ENCODE measurements at regions not wholly inside any gene's neighbourhood (a gene's known extent, or its start where the extent isn't known, plus 50 kb on each side); places are given as distances from the start of the nearest gene placed in this dataset.

DNA sequence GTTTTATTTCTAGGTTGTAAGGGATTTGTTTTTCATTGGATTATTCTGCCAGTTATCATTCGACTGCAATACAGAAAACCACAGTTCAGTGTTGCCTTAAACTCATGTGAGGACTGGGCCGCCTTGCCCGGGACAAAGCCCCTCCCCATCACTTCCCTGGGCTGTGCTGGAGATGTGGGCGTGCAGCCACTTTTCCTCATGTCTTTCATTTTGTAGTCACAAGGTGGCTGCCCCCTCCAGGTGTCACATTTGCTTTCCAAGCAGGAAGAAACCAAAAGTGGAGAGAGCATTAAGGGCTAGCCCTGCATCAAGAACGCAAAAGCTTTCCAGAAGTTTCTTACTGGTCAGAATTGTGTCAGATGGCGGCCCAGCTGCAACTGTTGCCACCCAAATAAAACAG, 492.5 kb upstream of the ID2 start:
- H3K56ac ChIP-seq (ENCODE audit: insufficient read length, low read depth, low read length) = no peak overlapping the region
- H3K4me2 ChIP-seq (ENCODE audit: insufficient read depth, insufficient read length, low read length) = no peak overlapping the region
- Mint-ChIP-seq H3K9me3 (peaks cover 5 to 15% of the 10 kb centered on the region in 2 experiments; a peak in 4 of 5 replicates), H3K27ac (no peak overlapping the region), H3K27me3 (ENCODE audit: low read depth) (no peaks in the 10 kb centered on the region), H3K4me3 (no peak overlapping the region), H3K36me3 (ENCODE audit: insufficient read depth in 1 of 3, low read depth in 3 of 3) (peaks cover 3 to 11% (median 6%) of the 10 kb centered on the region in 3 experiments; a peak in 3 of 7 replicates), H3K4me1 (peaks cover 25 to 29% of the 10 kb centered on the region in 2 experiments)
- no peaks in the 10 kb centered on the region for H3K79me1 ChIP-seq (ENCODE audit: insufficient read depth, low read depth, low read length, poor library complexity, severe bottlenecking)
- H3T11ph ChIP-seq (ENCODE audit: low read length) = no peak overlapping the region
- no CpG with 5 or more reads among the region's 6 CpGs for WGBS (ENCODE audit: extremely low coverage, insufficient read length, low lambda C conversion rate)
- H3K9ac ChIP-seq (ENCODE audit: extremely low read depth, insufficient read length, low read length) = no peak overlapping the region
- no peak overlapping the region for H3K18ac ChIP-seq (ENCODE audit: insufficient read length, low read depth, low read length)
- no peak overlapping the region for H3K4ac ChIP-seq (ENCODE audit: low read depth, low read length)
- no peaks in the 10 kb centered on the region for H3K79me2 ChIP-seq (ENCODE audit: insufficient read depth, low read length)
- H2BK120ac ChIP-seq (ENCODE audit: low read depth, low read length, poor library complexity, severe bottlenecking) = no peak overlapping the region
- H4K20me1 ChIP-seq (ENCODE audit: control insufficient read depth, insufficient read depth, insufficient read length) = no peaks in the 10 kb centered on the region
- no peak overlapping the region for H4K8ac ChIP-seq (replicated peaks; ENCODE audit: insufficient read length, low read depth, low read length)
- no peak overlapping the region for H2BK20ac ChIP-seq (ENCODE audit: low read depth, low read length, poor library complexity, severe bottlenecking)
- no peak overlapping the region for H4K5ac ChIP-seq (ENCODE audit: insufficient read length, low read depth, low read length)
- H4K91ac ChIP-seq (ENCODE audit: insufficient read length, low read depth, low read length) = no peak overlapping the region
- H2BK5ac ChIP-seq (ENCODE audit: insufficient read length, low read length) = no peak overlapping the region
- H3K27ac ChIP-seq (ENCODE audit: insufficient read length, low read depth, low read length) = no peak overlapping the region
- no peak overlapping the region for H2AK5ac ChIP-seq (ENCODE audit: insufficient read length, low read length)
- no peaks in the 10 kb centered on the region for H3K23me2 ChIP-seq (ENCODE audit: insufficient read length, low read depth, low read length, poor library complexity, severe bottlenecking)
- H3K4me1 ChIP-seq (ENCODE audit: insufficient read depth, low read length) = peaks cover 5% of the 10 kb centered on the region; the same call in 1 of the 2 replicates
- TF ChIP-seq, protein P1, sequence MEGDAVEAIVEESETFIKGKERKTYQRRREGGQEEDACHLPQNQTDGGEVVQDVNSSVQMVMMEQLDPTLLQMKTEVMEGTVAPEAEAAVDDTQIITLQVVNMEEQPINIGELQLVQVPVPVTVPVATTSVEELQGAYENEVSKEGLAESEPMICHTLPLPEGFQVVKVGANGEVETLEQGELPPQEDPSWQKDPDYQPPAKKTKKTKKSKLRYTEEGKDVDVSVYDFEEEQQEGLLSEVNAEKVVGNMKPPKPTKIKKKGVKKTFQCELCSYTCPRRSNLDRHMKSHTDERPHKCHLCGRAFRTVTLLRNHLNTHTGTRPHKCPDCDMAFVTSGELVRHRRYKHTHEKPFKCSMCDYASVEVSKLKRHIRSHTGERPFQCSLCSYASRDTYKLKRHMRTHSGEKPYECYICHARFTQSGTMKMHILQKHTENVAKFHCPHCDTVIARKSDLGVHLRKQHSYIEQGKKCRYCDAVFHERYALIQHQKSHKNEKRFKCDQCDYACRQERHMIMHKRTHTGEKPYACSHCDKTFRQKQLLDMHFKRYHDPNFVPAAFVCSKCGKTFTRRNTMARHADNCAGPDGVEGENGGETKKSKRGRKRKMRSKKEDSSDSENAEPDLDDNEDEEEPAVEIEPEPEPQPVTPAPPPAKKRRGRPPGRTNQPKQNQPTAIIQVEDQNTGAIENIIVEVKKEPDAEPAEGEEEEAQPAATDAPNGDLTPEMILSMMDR (conservative IDR thresholded peaks at IDR 0.05) = peak; percentile 19; the same call in 1 of the 3 replicates
- DNase-seq = peak; percentile 51
- no peak overlapping the region for H3K23ac ChIP-seq (ENCODE audit: insufficient read length, low read depth, low read length)
- no peak overlapping the region for H2BK12ac ChIP-seq (ENCODE audit: insufficient read length, low read depth, low read length)
- no peaks in the 10 kb centered on the region for H3K27me3 ChIP-seq (ENCODE audit: insufficient read depth, low read length)
- H2AFZ ChIP-seq (ENCODE audit: low read length) = no peak overlapping the region
- H3K9me3 ChIP-seq (ENCODE audit: control insufficient read depth, low read depth, low read length) = no peaks in the 10 kb centered on the region
- no peak overlapping the region for H2BK15ac ChIP-seq (ENCODE audit: low read depth, low read length)
- H3K14ac ChIP-seq (ENCODE audit: insufficient read depth, low read length) = no peak overlapping the region

Measured in H9 (cell line).